GM19023 (cell line): ENCODE measurements at regions not wholly inside any gene's neighbourhood (a gene's known extent, or its start where the extent isn't known, plus 50 kb on each side); places are given as distances from the start of the nearest gene placed in this dataset.
A peak's percentile ranks its signal among the peaks of the same experiment; 100 is the strongest.

Experiments
- ATAC-seq: cut with Tn5 transposase; IDR thresholded peaks from one replicate; pipeline ENCODE4 v1.9.1; 2021; ENCODE audit warnings: mild to moderate bottlenecking, moderate library complexity; ENCODE audit not compliant: unreplicated experiment

- no peak for ATAC-seq
Observed at GRCh38 chr10:131620904-131621303, 279.9 kb upstream of the PPP2R2D start.

GRCh38 chr10:131621784-131622624, 278.8 kb upstream of the PPP2R2D start:
- no peak for ATAC-seq

- no peak for ATAC-seq
Observed at GRCh38 chr10:131625041-131625440, 275.8 kb upstream of the PPP2R2D start.

GRCh38 chr10:131626274-131626673, 274.5 kb upstream of the PPP2R2D start:
- ATAC-seq: no peak

- no peak for ATAC-seq
Observed at GRCh38 chr10:131629026-131629770, 271.6 kb upstream of the PPP2R2D start.

- ATAC-seq: no peak
Observed at GRCh38 chr10:131630772-131631258, 270.0 kb upstream of the PPP2R2D start.

- no peak for ATAC-seq
Observed at GRCh38 chr10:131631619-131632018, 269.2 kb upstream of the PPP2R2D start.

GRCh38 chr10:131635564-131636015, 265.2 kb upstream of the PPP2R2D start:
- ATAC-seq: no peak

- no peak for ATAC-seq
Observed at GRCh38 chr10:131636116-131636515, 264.7 kb upstream of the PPP2R2D start.

- no peak for ATAC-seq
Observed at GRCh38 chr10:131636841-131637724, 263.7 kb upstream of the PPP2R2D start.

GRCh38 chr10:131638049-131638879, 262.5 kb upstream of the PPP2R2D start:
- ATAC-seq: no peak

GRCh38 chr10:131638880-131639278, 261.9 kb upstream of the PPP2R2D start:
- no peak for ATAC-seq

GRCh38 chr10:131640045-131640644, 260.7 kb upstream of the PPP2R2D start:
- no peak for ATAC-seq

GRCh38 chr10:131641231-131641630, 259.6 kb upstream of the PPP2R2D start:
- ATAC-seq: peak; percentile 97

GRCh38 chr10:131641898-131642297, 258.9 kb upstream of the PPP2R2D start:
- ATAC-seq: no peak

- ATAC-seq: no peak
Observed at GRCh38 chr10:131642966-131643365, 257.8 kb upstream of the PPP2R2D start.

- no peak for ATAC-seq
Observed at GRCh38 chr10:131644289-131644688, 256.5 kb upstream of the PPP2R2D start.

- no peak for ATAC-seq
Observed at GRCh38 chr10:131644864-131645658, 255.7 kb upstream of the PPP2R2D start.

- ATAC-seq: no peak
Observed at GRCh38 chr10:131645756-131646155, 255.1 kb upstream of the PPP2R2D start.
